ENCODE measurements at regions not wholly inside any gene's neighbourhood (a gene's known extent, or its start where the extent isn't known, plus 50 kb on each side); places are given as distances from the start of the nearest gene placed in this dataset.

DNA sequence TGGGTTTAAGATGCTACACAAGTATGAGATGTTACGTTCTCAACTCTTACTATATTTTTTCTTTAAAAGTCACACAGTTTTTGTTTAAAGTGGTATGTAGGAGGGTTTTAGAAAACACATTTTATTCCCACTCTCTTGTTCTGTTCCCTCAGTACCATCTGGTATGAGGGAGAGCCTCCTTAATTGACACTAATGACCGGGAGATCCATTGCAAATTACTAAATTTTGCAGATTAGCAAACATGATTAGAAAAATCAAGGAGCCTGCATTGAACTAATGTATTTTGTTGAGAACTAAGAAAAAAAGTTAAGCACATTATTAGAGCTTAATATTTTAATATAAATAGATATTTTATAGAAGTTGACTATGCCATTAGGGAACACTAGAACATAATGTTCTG lies 87.3 kb upstream of the UNC5C start:
- ChIA-PET CTCF (no interaction called here), POLR2A (ENCODE audit: unreplicated experiment) (no interaction called here)
- H3K9me1 ChIP-seq (ENCODE audit: insufficient read depth, low read length), result no peaks in the 10 kb centered on the region
- no peak overlapping the region for H3K18ac ChIP-seq (ENCODE audit: low read depth, low read length)
- intact Hi-C loops (cut with micrococcal nuclease) (no loop called here), dilution Hi-C loops (cut with HindIII; ENCODE audit: low sequenced_read_pairs, unreplicated experiment) (no loop called here), in situ Hi-C loops (cut with MboI; ENCODE audit: low sequenced_read_pairs) (no loop called here)
- H3K27ac ChIP-seq (ENCODE audit: insufficient read depth, low read length), result no peak overlapping the region
- H3K9me3 ChIP-seq (ENCODE audit: control insufficient read depth, insufficient read depth, low read length), result no peaks in the 10 kb centered on the region
- H2AFZ ChIP-seq (replicated peaks; ENCODE audit: low read length, poor library complexity), result no peak overlapping the region
- no peak overlapping the region for H4K5ac ChIP-seq (ENCODE audit: low read depth, low read length)
- no peak overlapping the region for H4K8ac ChIP-seq (ENCODE audit: low read depth in 2 of 2, low read length in 2 of 2)
- no peaks in the 10 kb centered on the region for H3K36me3 ChIP-seq (ENCODE audit: control insufficient read depth, insufficient read depth, low read length)
- H3K4me2 ChIP-seq (ENCODE audit: low read depth, low read length), result no peak overlapping the region
- H2BK15ac ChIP-seq (ENCODE audit: low read depth, low read length), result no peak overlapping the region
- H2AK9ac ChIP-seq (replicated peaks; ENCODE audit: low read depth, low read length, poor library complexity), result no peak overlapping the region
- no peaks in the 10 kb centered on the region for H4K20me1 ChIP-seq (ENCODE audit: insufficient read depth, low read length)
- no peak overlapping the region for H3K9ac ChIP-seq (ENCODE audit: low read depth, low read length)
- ATAC-seq (ENCODE audit: low read depth), result no peak
- no peak overlapping the region for H3K4ac ChIP-seq (ENCODE audit: low read depth, low read length)
- H2BK5ac ChIP-seq (ENCODE audit: low read depth, low read length, poor library complexity, severe bottlenecking), result no peak overlapping the region
- TF ChIP-seq RFX5 (IDR thresholded peaks at IDR 0.05; ENCODE audit: low read depth, low read length) (no peak), CHD1 (IDR thresholded peaks at IDR 0.05; ENCODE audit: low read depth, low read length) (no peak), FOS (IDR thresholded peaks at IDR 0.05; ENCODE audit: low read depth, low read length) (no peak), MAZ (IDR thresholded peaks at IDR 0.05; ENCODE audit: borderline replicate concordance, low read depth, low read length) (no peak)
- no peak overlapping the region for H3K4me3 ChIP-seq (ENCODE audit: insufficient read depth, low read depth, low read length)
- BruUV-seq (replicated peaks), result no TSS peak
- no peak for DNase-seq
- no peak overlapping the region; the same call in 1 of the 2 replicates for H3K56ac ChIP-seq (ENCODE audit: extremely low read depth, insufficient read depth, low read length)
- no CpG with 5 or more reads among the region's 2 CpGs for WGBS, 2 experiments (ENCODE audit: extremely low coverage in 2 of 2, insufficient read length in 1 of 2)
- H2BK120ac ChIP-seq (ENCODE audit: low read depth, low read length), result no peak overlapping the region
- no peak overlapping the region for H3K23ac ChIP-seq (ENCODE audit: low read depth, low read length)
- H2BK20ac ChIP-seq (ENCODE audit: low read depth, low read length), result no peak overlapping the region
- H2AK5ac ChIP-seq (ENCODE audit: low read depth, low read length), result no peak overlapping the region
- H3K27me3 ChIP-seq (ENCODE audit: control insufficient read depth, insufficient read depth, low read length), result no peaks in the 10 kb centered on the region
- H4K91ac ChIP-seq (ENCODE audit: insufficient read depth, low read depth, low read length), result no peak overlapping the region
- no peaks in the 10 kb centered on the region for H3K79me1 ChIP-seq (ENCODE audit: low read depth in 1 of 2, low read length in 2 of 2)
- H3K14ac ChIP-seq (replicated peaks; ENCODE audit: low read depth, low read length), result no peak overlapping the region
- H3K4me1 ChIP-seq (ENCODE audit: control insufficient read depth, insufficient read depth, low read length), result no peaks in the 10 kb centered on the region
